ENCODE measurements at regions not wholly inside any gene's neighbourhood (a gene's known extent, or its start where the extent isn't known, plus 50 kb on each side); places are given as distances from the start of the nearest gene placed in this dataset.
A peak's percentile ranks its signal among the peaks of the same experiment; 100 is the strongest.
"Not testable (repeated sequence)": the region's sequence is repeated elsewhere in the genome, so short reads cannot be mapped to it uniquely, and the experiment has no call there.

DNA sequence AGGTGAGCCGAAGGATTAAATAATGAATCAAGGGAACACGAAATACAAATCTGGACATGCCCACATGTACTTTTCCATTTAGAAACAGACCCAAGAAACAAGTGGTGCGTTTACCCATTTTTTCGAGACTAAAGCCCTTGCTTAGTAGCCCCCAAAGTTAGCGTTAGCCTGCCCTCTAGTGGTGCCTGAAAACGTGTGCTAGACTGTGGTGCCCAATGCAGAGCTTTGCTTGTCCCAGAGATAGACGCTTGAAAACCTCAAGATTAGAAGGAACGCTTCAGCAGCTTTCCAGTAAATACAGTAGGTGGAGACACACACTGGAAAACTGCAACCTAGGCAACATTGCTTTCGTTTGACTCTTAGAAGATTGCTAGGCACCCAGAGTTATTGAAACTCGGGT is 197.0 kb downstream of the TP53TG3F start:
- H3K4me3 ChIP-seq; H3K27me3 ChIP-seq (ENCODE audit: low read depth); DNase-seq; H3K4me1 ChIP-seq; H3K36me3 ChIP-seq; intact Hi-C loops (cut with DNase I); H3K27ac ChIP-seq; H3K9me3 ChIP-seq: not testable (repeated sequence)
- ATAC-seq: peak; percentile 77 to 79

DNA sequence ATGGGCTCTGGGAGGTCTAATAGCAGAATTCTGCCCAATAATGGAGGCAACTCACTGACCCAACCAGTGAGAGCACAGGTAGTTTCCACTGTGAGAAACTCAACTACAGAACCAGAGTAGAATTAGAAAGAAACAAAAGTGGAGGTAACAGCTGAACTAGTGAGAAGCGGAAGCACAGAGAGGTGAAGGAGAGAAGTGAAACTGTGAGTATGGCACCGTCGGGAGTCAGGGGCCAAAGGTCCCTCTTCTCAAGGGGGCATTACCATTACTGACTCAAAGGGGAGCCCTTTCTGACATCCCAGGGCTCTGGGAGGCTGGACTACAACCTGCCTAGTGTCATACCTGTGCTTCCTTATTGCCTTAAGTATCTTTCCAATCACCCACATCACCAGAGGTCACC is 198.3 kb downstream of the TP53TG3F start:
- H3K27me3 ChIP-seq (ENCODE audit: low read depth); intact Hi-C loops (cut with DNase I); H3K27ac ChIP-seq; ATAC-seq; H3K36me3 ChIP-seq; DNase-seq; H3K4me3 ChIP-seq; H3K4me1 ChIP-seq; H3K9me3 ChIP-seq: not testable (repeated sequence)

DNA sequence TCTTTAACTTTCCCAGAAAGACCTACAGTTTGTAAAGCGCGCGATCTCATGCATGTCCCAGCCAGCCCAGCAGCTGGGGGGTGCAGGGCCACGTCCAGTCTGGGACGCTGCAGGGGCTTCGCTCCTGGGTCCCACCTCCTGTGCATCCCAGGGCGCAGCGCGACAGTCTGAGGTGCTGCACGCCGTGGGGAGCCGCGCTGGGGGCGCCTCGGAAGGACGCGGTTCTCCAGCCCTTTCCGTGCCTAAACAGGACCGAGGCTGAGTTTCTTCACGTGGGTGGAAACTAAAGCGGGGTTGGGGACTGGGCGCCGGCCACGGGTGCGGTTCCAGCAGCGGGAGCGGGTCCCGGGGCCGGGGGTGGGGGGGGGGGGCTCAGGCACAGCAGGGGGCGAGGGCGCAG is 221.4 kb downstream of the TP53TG3F start:
- DNase-seq; intact Hi-C loops (cut with DNase I); ATAC-seq; H3K27me3 ChIP-seq (ENCODE audit: low read depth); H3K4me3 ChIP-seq; H3K4me1 ChIP-seq; H3K36me3 ChIP-seq; H3K27ac ChIP-seq; H3K9me3 ChIP-seq: not testable (repeated sequence)

DNA sequence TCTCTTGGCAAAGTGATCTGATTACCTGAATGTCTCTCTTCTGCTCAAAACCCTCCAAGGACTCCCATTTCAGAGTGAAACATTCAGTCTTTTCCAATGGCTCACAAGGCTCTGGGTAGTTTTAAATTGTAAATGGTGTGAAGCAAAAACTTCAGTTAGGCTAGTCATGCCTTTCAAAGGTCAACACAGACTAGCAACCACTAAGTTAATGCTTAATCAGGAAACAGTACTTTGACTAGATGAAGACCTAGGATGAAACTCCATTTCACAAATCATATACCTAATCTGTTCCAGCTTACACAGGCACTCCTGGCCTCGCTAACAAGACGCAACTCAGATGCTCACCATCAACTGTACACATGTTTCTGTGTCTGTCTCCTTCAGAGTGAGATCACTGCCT is 240.9 kb downstream of the TP53TG3F start:
- H3K4me3 ChIP-seq; H3K36me3 ChIP-seq; H3K4me1 ChIP-seq; ATAC-seq; H3K9me3 ChIP-seq; H3K27me3 ChIP-seq (ENCODE audit: low read depth); H3K27ac ChIP-seq; DNase-seq; intact Hi-C loops (cut with DNase I): not testable (repeated sequence)

DNA sequence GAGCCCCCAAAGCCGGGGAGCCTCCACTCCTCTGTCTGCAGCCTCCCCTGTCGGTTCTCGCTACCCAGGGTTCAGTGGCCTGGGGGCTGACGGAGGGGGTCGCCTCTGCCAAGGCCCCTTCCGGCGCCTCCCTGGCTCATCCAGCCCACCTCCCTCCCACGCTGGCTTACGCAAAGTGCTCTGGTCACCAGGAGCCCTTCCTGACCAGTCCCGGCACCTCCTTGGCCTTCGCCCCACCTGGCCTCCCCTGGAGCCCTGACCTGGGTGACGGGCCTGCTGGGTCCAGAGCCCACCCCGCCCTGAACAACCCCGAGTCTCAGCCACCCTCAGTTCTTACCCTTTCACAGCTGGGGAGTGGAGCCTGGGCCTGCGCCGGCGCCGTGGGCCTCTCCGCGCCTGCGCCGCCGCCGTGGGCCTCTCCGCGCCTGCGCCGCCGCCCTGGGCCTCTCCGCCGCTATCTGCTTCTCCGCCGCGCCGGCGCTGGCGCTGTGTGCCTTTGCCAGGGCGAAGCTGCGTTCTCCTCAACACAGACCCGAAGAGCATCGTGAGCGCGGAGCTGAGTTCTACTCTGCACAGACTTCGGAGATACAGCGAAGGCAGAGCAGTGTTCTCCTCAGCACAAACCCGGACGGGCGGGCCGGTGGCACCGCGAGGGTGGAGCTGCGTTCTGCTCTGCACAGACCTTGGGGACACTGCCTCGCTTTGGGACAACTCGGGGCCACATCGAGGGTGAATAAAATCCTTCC is 247.6 kb downstream of the TP53TG3F start:
- DNase-seq: not testable (repeated sequence)

DNA sequence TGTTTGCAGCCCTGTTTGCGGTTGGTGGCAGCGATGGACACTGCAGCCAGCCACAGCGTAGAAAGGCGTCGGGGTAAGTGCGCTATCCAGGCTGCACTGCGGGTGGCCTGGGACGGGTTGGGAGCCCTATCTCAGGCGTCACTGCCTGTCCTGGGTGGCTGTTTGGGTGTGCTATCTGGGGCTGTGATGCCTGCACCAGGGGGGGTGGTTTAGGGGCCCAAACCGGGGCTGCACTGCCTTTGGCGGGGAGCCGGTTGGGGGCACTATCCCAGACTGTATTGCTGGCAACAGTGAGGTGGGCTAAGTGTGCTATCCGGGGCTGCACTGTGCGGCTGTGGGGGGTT is 248.2 kb downstream of the TP53TG3F start:
- intact Hi-C loops (cut with DNase I); H3K27ac ChIP-seq; H3K4me1 ChIP-seq; ATAC-seq; H3K9me3 ChIP-seq; H3K4me3 ChIP-seq; DNase-seq; H3K36me3 ChIP-seq; H3K27me3 ChIP-seq (ENCODE audit: low read depth): not testable (repeated sequence)

More for the DNA sequence above, 247.6 kb downstream of the TP53TG3F start:
- H3K27ac ChIP-seq; H3K4me3 ChIP-seq; intact Hi-C loops (cut with DNase I); ATAC-seq; H3K36me3 ChIP-seq; H3K4me1 ChIP-seq; H3K27me3 ChIP-seq (ENCODE audit: low read depth); H3K9me3 ChIP-seq: not testable (repeated sequence)

DNA sequence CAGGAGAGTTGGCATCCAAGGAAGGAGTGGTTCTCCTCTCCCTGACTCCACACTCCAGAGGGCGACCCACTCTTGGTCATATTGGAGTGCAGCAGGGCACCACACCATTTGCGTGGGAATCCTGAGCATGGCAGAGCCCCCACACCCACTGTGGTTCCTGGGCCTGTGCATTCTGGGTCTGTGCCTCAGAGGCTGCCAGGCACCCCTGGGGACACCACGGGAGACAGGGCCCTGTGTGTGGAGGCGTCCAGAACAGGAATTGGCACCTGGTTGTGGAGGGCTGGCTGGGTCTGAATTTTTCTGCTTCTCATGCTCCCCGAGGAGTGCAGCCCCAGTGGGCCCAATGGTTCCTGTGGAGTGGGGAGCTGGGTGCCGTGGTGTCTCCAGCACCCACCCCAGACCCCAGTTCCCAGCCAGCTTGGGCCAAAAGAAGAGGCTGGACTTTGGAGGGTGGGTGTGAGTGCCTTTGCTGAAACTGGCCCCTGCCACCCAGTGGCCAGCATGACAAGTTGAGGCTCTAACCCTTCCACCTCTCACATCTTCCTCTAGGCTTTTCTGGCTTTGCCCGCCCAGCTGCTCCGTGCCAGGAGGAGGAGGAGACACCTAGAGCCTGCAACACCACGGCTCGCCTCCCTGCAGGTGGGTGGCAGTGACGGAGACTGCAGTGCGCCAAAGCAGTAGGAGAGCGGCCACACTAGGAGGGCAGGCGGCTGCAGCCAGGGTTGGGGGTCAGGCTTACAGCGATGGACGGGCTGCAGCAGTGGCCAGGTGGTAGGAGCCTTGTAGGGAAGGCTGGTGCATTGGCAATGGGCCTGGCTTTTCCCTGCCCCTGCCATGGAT is 250.7 kb downstream of the TP53TG3F start:
- intact Hi-C loops (cut with DNase I); H3K9me3 ChIP-seq; ATAC-seq: not testable (repeated sequence)

DNA sequence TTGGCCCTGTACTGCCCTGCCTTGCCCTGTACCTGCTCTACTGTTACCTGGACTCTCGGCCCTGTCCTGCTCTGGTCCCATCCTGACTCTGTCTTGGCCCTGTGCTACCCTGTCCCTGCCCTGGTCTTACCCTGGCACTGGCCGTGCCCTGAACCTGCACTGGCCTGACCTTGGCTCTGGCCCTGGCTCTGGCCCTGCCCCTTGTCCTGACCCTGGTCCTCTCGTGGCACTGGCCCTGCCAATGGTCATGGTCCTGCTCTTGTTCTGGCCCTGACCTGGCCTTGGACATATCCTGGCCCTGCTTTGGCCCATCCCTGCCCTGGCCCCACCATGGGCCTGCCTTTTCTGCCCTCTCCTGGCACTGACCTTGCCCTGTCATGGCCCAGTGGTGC is 251.3 kb downstream of the TP53TG3F start:
- DNase-seq; H3K4me3 ChIP-seq; H3K4me1 ChIP-seq; H3K9me3 ChIP-seq; H3K36me3 ChIP-seq; H3K27me3 ChIP-seq (ENCODE audit: low read depth); H3K27ac ChIP-seq; ATAC-seq; intact Hi-C loops (cut with DNase I): not testable (repeated sequence)

More for the DNA sequence above, 250.7 kb downstream of the TP53TG3F start:
- not testable (repeated sequence) for DNase-seq; H3K4me3 ChIP-seq; H3K27me3 ChIP-seq (ENCODE audit: low read depth); H3K36me3 ChIP-seq; H3K4me1 ChIP-seq; H3K27ac ChIP-seq

DNA sequence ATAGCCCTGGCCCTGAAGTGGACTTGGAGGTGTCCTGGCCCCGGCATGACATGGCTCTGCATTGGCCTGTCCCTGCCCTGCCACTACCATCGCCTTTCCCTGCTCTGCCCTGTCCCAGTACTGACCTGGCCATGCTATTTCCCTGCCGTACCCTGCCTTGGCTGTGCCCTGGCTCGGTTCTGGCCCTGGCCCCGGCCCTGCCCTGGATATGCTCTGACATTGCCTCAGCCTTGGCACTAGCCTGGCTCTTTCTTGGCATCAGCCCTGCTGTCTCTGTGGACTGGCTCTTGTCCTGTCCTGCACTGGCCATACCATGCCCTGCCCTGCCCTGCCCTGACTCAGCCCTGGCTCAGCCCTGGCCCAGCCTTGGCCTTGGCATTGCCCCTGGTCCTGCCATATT is 252.2 kb downstream of the TP53TG3F start:
- H3K27ac ChIP-seq; DNase-seq; H3K27me3 ChIP-seq (ENCODE audit: low read depth); H3K4me3 ChIP-seq; ATAC-seq; H3K4me1 ChIP-seq; intact Hi-C loops (cut with DNase I); H3K9me3 ChIP-seq; H3K36me3 ChIP-seq: not testable (repeated sequence)

DNA sequence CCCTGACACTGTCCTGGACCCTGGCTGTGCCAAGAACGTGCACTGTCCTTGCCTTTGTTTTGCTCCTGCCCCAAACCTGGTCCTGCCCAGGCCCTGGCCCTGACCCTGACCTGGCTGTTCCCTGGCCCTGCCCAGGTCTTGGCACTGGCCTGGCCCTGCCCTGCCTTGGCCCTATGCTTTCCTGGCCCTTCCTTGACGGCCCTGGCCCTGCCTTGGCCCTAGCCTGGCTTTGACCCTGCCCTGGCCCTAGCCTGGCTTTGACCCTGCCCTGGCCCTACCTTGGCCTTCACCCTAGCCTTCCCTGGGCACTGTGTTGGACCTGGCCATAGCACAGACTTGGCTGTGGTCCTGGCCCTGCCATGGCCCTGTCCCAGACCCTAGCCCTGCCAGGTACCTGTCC is 252.9 kb downstream of the TP53TG3F start:
- H3K4me1 ChIP-seq; ATAC-seq; H3K27ac ChIP-seq; H3K36me3 ChIP-seq; H3K9me3 ChIP-seq; DNase-seq; intact Hi-C loops (cut with DNase I); H3K4me3 ChIP-seq; H3K27me3 ChIP-seq (ENCODE audit: low read depth): not testable (repeated sequence)

DNA sequence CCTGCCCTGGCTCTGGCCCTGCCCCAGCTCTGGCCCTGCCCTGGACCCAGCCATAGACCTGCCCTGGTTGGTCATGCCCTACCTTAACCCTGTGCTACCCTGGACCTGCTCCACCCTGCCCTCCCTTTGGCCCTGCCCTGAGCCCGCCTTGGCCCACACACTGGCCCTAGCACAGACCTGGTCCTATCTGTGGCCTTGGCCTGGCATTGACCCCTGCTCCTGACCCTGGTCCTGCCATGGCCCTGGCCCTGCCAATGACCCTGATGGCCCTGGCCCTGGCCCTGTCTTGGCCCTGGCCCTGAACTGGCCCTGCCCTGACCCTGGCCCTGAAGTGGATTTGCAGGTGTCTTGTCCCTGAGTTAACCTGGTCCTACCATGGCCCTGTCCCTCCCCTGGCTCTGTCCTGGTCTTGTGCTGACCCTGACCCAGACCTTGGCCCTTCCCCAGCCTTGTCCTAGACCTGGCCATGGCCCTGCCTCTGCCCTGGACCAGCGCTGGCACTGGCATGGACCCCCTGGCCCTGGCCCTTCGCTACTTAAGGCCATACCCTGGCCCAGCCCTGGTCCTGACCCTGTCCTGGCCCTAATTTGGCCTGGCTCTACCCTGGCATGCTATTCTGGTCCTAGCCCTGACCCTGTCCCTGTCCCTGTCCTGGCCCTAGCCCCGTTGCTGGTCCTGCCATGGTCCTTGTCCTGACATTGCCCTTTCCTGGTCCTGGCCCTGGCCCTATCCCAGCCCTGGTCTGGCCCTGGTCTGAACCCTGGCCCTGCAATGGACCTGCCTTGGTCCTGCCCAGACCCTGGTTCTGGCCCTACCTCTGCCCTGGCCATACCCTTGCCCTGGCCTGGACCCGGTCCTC is 253.7 kb downstream of the TP53TG3F start:
- H3K9me3 ChIP-seq; intact Hi-C loops (cut with DNase I); H3K4me3 ChIP-seq; H3K27ac ChIP-seq; ATAC-seq; H3K36me3 ChIP-seq; H3K27me3 ChIP-seq (ENCODE audit: low read depth); DNase-seq; H3K4me1 ChIP-seq: not testable (repeated sequence)

DNA sequence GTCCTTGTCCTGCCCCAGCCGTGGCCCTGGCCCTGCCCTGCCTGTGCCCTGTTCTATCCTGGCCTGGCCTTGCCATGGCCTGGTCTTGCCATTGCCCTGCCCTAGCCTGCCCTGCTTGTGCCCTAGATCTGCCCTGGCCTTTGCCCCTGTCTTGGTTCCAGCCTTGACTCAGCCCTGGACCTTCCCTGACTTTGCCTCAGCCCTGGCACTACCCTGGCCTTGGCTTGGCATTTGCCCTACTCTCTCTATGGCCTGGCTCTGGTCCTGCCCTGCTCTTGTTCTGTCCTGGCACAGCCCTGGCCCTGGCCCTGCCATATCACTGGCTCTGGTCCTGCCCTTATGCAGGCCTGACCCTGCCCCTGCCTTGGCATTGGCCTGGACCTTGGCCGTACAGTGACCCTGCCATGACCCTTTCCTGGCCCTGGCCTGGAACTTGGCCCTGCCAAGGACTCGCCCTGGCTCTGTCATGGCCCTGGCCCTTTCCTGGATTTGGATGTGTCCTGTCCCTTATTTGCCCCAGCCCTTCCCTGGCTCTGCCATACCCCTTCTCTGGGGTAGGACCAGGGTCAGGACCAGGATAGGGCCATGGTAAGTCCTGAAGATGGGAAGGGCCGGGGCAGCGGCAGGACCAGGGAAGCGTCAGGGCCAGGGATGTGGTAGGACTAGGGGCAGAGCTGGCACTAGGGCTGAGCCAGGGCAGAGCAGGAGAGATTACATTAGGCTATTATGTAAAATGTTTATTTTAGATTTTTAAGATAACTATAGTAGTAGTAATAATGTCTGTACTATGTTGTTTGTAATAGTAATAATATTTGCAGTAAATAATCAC is 254.5 kb downstream of the TP53TG3F start:
- ATAC-seq; H3K4me3 ChIP-seq; H3K27ac ChIP-seq; H3K27me3 ChIP-seq (ENCODE audit: low read depth); intact Hi-C loops (cut with DNase I); H3K36me3 ChIP-seq; H3K9me3 ChIP-seq; DNase-seq; H3K4me1 ChIP-seq: not testable (repeated sequence)

DNA sequence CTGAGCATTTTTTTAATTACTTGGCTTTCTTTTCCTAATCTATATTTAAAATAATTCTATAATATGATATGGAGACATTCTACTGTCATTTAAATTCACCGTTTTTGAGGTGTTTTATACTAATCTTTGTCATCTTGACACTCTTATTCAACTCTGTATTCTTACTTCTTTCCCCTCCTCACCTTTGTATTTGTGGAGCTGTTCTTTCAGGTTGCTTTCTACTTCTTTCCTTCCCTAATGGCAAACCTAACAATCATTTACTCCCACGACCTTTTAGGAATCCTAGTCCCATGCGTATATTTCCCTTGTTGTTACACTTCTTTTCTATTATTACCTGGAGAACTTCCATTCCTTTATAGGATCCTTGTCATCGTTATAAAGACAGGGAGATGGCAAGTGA is 271.8 kb downstream of the TP53TG3F start:
- peak in 1 of 2 donors; percentile 51 for ATAC-seq
- H3K4me3 ChIP-seq; intact Hi-C loops (cut with DNase I); H3K4me1 ChIP-seq; H3K27ac ChIP-seq; H3K9me3 ChIP-seq; DNase-seq; H3K36me3 ChIP-seq; H3K27me3 ChIP-seq (ENCODE audit: low read depth): not testable (repeated sequence)
